Tibial nerve (tissue), 4 donors: ENCODE measurements at regions not wholly inside any gene's neighbourhood (a gene's known extent, or its start where the extent isn't known, plus 50 kb on each side); places are given as distances from the start of the nearest gene placed in this dataset.

Experiments
- CTCF ChIP-seq, 5 experiments: fragments of 200-600 bp in 3 of 5; fragments of 450-650 bp in 2 of 5; sonication (generic) in 3 of 5; IDR thresholded peaks; one replicate each; pipeline ENCODE4 v1.5.1; 2016 to 2019; ENCODE audit warnings: antibody characterized with exemption in 5 of 5, mild to moderate bottlenecking in 3 of 5, moderate library complexity in 2 of 5
- EP300 ChIP-seq, 2 donors: sonication (generic); formaldehyde crosslinking; IDR thresholded peaks; one replicate each; pipeline ENCODE4 v1.6.1; 2017; ENCODE audit warnings: antibody characterized with exemption in 2 of 2, mild to moderate bottlenecking in 1 of 2

- TF ChIP-seq CTCF (IDR thresholded peaks at IDR 0.05): no peak
- no peak for TF ChIP-seq EP300 (IDR thresholded peaks at IDR 0.05)
Measured at GRCh38 chr18:56191334-56191733, 447.1 kb downstream of the TXNL1 start.
